Hepatocyte (in vitro differentiated cells): ENCODE measurements at regions not wholly inside any gene's neighbourhood (a gene's known extent, or its start where the extent isn't known, plus 50 kb on each side); places are given as distances from the start of the nearest gene placed in this dataset.
"Not testable (repeated sequence)": the region's sequence is repeated elsewhere in the genome, so short reads cannot be mapped to it uniquely, and the experiment has no call there.

Experiments used
- DNase-seq: peaks from one replicate; pipeline ENCODE4 v3.0.0-alpha.2; 2016; ENCODE audit warnings: low spot score
- H2AFZ ChIP-seq: fragments of 200-600 bp; sonication (generic); 2 replicates; pipeline ENCODE4 v1.6.0; 2016; ENCODE audit warnings: antibody characterized with exemption, mild to moderate bottlenecking
- H3K27ac ChIP-seq: fragments of 200-600 bp; sonication (generic); 2 replicates; pipeline ENCODE4 v1.5.1; 2016; ENCODE audit warnings: mild to moderate bottlenecking
- H3K27me3 ChIP-seq: fragments of 200-600 bp; sonication (generic); 2 replicates; pipeline ENCODE4 v1.6.1; 2016
- H3K36me3 ChIP-seq: fragments of 200-600 bp; sonication (generic); replicated peaks from 2 replicates; pipeline ENCODE4 v1.5.1; 2016; ENCODE audit warnings: low read depth; ENCODE audit not compliant: insufficient read depth
- H3K4me1 ChIP-seq: fragments of 200-600 bp; sonication (generic); 2 replicates; pipeline ENCODE4 v1.5.1; 2016; ENCODE audit warnings: mild to moderate bottlenecking, moderate library complexity; ENCODE audit not compliant: insufficient read depth
- H3K4me2 ChIP-seq: fragments of 200-600 bp; sonication (generic); 2 replicates; pipeline ENCODE4 v1.6.0; 2016
- H3K4me3 ChIP-seq: fragments of 200-600 bp; sonication (generic); 2 replicates; pipeline ENCODE4 v1.5.1; 2016; ENCODE audit warnings: mild to moderate bottlenecking
- H3K79me2 ChIP-seq: fragments of 200-600 bp; sonication (generic); 2 replicates; pipeline ENCODE4 v1.6.0; 2017; ENCODE audit warnings: mild to moderate bottlenecking
- H3K9me2 ChIP-seq: fragments of 200-600 bp; sonication (generic); replicated peaks from 2 replicates; pipeline ENCODE4 v1.6.0; 2017; ENCODE audit warnings: mild to moderate bottlenecking; ENCODE audit not compliant: insufficient read depth
- H3K9me3 ChIP-seq: fragments of 200-600 bp; sonication (generic); 2 replicates; pipeline ENCODE4 v1.5.1; 2016; ENCODE audit warnings: low read depth, mild to moderate bottlenecking
- H4K20me1 ChIP-seq: fragments of 200-600 bp; sonication (generic); 2 replicates; pipeline ENCODE4 v1.6.0; 2016; ENCODE audit warnings: mild to moderate bottlenecking; ENCODE audit not compliant: insufficient read depth, poor library complexity, severe bottlenecking
- WGBS: methylation state at CpG from one replicate; pipeline ENCODE4 v1.1.6; 2016; ENCODE audit warnings: low lambda C conversion rate; ENCODE audit errors: missing lambda C conversion rate; 5-methylcytosine and 5-hydroxymethylcytosine counted together

DNA sequence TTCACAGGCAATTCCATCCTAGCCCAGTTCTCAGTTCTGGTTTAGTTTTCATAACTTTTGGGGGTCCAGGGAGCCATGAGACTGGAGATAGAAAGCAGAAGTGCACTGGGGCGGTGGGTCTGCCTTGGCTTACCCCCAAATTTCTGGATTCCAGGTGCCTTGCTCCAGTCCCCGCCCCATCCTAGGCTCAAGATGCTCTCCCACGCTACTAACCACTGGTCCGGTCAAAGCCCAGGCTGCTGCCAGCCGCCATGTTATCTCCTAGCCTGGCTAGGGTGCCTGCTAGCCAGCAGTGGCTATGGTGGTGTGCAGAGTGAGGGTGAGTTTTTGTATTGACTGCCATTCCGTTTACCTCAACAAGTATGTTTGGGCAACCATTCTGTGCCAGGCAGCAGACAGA is 107.6 kb upstream of the FOXD4L5 start:
- not testable (repeated sequence) for H3K4me3 ChIP-seq, H3K36me3 ChIP-seq, H3K27ac ChIP-seq, H3K9me3 ChIP-seq, H3K4me2 ChIP-seq, H4K20me1 ChIP-seq, H2AFZ ChIP-seq, H3K4me1 ChIP-seq, H3K9me2 ChIP-seq, H3K27me3 ChIP-seq, H3K79me2 ChIP-seq, DNase-seq
- WGBS: 51% methylated on average over 6 of the region's 6 CpGs

GRCh38 chr9:65389710-65390109 is 104.7 kb upstream of the FOXD4L5 start:
- H3K9me2 ChIP-seq, H3K4me2 ChIP-seq, H3K9me3 ChIP-seq, H2AFZ ChIP-seq, H3K27ac ChIP-seq, H3K27me3 ChIP-seq, H3K4me3 ChIP-seq, H3K36me3 ChIP-seq, H3K4me1 ChIP-seq, DNase-seq, H3K79me2 ChIP-seq, H4K20me1 ChIP-seq: not testable (repeated sequence)
- WGBS: 71% methylated on average over 17 of the region's 17 CpGs

DNA sequence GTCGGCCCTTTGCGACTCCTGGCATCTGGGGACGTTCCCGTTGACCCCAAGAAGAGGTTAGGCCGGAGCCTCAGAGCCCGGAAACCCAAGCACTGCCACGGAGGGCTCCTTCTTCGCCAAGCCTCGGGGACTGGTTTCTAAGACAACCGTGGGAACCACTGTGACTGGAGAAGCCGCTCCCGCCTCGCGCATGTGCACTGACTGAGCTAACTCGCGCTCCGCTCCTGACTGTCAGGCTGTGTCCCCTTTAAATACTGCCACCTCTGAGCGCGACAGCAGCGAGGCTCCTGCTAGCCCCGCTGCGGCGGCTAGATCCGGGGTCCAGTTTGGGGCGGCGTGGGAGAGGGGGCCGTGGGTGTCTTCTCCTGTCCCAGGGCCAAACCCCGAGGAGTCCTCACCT is 104.2 kb upstream of the FOXD4L5 start:
- H3K9me2 ChIP-seq, H3K4me2 ChIP-seq, H3K36me3 ChIP-seq, H2AFZ ChIP-seq, H3K4me1 ChIP-seq, DNase-seq, H3K27ac ChIP-seq, H4K20me1 ChIP-seq, H3K4me3 ChIP-seq, H3K9me3 ChIP-seq, H3K27me3 ChIP-seq, H3K79me2 ChIP-seq: not testable (repeated sequence)
- 91% methylated on average over 18 of the region's 28 CpGs for WGBS

GRCh38 chr9:65386699-65387098 is 101.7 kb upstream of the FOXD4L5 start:
- not testable (repeated sequence) for H3K4me1 ChIP-seq, H3K27ac ChIP-seq, H3K27me3 ChIP-seq, H3K4me3 ChIP-seq, H3K36me3 ChIP-seq, H3K9me3 ChIP-seq, H4K20me1 ChIP-seq, H3K9me2 ChIP-seq, H2AFZ ChIP-seq, H3K4me2 ChIP-seq, H3K79me2 ChIP-seq
- peak; percentile 86 for DNase-seq
- 75% methylated on average over 28 of the region's 28 CpGs for WGBS

- not testable (repeated sequence) for H3K9me2 ChIP-seq, H3K9me3 ChIP-seq, H3K4me2 ChIP-seq, H3K36me3 ChIP-seq, H3K27ac ChIP-seq, H3K79me2 ChIP-seq, DNase-seq, H3K4me1 ChIP-seq, H2AFZ ChIP-seq, H3K4me3 ChIP-seq, H3K27me3 ChIP-seq, H4K20me1 ChIP-seq
- WGBS: 84% methylated on average over 18 of the region's 18 CpGs
Observed at GRCh38 chr9:65386191-65386590, 101.2 kb upstream of the FOXD4L5 start.

DNA sequence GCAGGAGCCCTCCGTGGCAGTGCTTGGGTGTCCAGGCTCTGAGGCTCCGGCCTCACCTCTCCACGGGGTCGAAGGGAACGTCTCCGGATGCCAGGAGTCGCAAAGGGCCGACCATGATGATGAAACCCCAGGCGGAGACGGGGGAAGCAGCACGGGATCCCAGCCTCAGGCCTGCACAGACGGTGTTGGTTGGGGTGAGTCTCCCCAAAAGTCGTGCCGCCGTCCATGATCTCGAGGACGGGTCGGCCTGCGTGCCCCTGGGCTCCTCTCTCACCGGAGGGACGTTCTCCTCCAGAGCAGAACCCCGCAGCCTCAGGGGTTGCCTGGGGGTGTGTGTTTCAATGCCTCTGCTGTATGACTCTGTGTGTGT is 100.6 kb upstream of the FOXD4L5 start:
- 82% methylated on average over 22 of the region's 22 CpGs for WGBS

GRCh38 chr9:65384759-65385654 is 100.0 kb upstream of the FOXD4L5 start:
- not testable (repeated sequence) for H3K9me3 ChIP-seq, H4K20me1 ChIP-seq, H3K4me3 ChIP-seq, DNase-seq, H3K4me2 ChIP-seq, H3K27me3 ChIP-seq, H2AFZ ChIP-seq, H3K79me2 ChIP-seq, H3K9me2 ChIP-seq, H3K36me3 ChIP-seq, H3K27ac ChIP-seq, H3K4me1 ChIP-seq
- 89% methylated on average over 57 of the region's 61 CpGs for WGBS

More for the DNA sequence above, 100.6 kb upstream of the FOXD4L5 start:
- H3K36me3 ChIP-seq, H4K20me1 ChIP-seq, H2AFZ ChIP-seq, H3K27ac ChIP-seq, H3K9me2 ChIP-seq, H3K9me3 ChIP-seq, H3K4me2 ChIP-seq, DNase-seq, H3K79me2 ChIP-seq, H3K4me3 ChIP-seq, H3K4me1 ChIP-seq, H3K27me3 ChIP-seq: not testable (repeated sequence)

DNA sequence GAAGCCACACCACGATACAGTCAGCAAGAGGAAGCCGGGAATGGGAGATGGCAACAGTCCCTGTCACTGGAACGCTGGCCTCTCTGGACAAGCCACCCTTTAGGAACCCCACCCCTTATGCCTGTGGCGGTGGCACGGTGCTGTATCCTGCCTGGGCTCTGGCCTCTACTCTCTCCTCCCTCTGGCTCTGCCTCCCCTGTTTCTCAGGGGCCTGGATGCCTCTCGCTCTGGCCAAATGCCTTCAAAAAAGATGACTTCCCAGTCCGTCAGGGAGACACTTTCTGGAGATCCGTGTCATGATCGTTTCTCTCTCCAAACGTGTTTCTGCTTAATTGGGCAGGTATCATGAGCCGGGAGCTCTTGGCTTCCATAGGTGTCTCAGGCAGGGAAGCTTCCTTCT is 99.1 kb upstream of the FOXD4L5 start:
- H3K27ac ChIP-seq, H3K4me1 ChIP-seq, H3K4me3 ChIP-seq, H3K9me2 ChIP-seq, H3K9me3 ChIP-seq, H3K4me2 ChIP-seq, H3K79me2 ChIP-seq, H3K36me3 ChIP-seq, DNase-seq, H4K20me1 ChIP-seq, H3K27me3 ChIP-seq, H2AFZ ChIP-seq: not testable (repeated sequence)
- 78% methylated on average over 11 of the region's 11 CpGs for WGBS

DNA sequence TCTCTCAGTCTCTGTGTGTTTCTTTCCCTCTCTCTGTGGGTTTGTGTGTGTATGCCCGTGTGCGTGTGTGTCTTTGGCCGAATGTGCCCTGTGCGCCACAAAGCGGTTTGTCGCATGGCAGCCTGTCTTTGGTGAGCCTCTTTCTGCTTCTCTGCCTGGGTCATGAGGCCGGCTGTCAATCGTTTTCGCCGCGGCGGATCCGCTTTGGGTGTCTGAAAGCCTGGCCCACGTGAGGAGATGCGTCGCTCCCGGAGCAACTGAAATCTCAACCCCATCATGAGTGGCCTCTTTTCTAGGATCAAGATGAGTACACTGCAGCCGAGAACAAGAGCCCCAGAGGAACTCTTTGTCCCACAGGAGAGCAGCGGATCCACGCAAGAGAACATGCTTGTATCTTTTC is 98.6 kb upstream of the FOXD4L5 start:
- not testable (repeated sequence) for H2AFZ ChIP-seq, H3K27ac ChIP-seq, H3K9me2 ChIP-seq, DNase-seq, H3K9me3 ChIP-seq, H3K4me3 ChIP-seq, H3K27me3 ChIP-seq, H3K4me1 ChIP-seq, H3K4me2 ChIP-seq, H3K79me2 ChIP-seq, H3K36me3 ChIP-seq, H4K20me1 ChIP-seq
- 86% methylated on average over 20 of the region's 20 CpGs for WGBS
